ENCODE measurements at regions not wholly inside any gene's neighbourhood (a gene's known extent, or its start where the extent isn't known, plus 50 kb on each side); places are given as distances from the start of the nearest gene placed in this dataset.

DNA sequence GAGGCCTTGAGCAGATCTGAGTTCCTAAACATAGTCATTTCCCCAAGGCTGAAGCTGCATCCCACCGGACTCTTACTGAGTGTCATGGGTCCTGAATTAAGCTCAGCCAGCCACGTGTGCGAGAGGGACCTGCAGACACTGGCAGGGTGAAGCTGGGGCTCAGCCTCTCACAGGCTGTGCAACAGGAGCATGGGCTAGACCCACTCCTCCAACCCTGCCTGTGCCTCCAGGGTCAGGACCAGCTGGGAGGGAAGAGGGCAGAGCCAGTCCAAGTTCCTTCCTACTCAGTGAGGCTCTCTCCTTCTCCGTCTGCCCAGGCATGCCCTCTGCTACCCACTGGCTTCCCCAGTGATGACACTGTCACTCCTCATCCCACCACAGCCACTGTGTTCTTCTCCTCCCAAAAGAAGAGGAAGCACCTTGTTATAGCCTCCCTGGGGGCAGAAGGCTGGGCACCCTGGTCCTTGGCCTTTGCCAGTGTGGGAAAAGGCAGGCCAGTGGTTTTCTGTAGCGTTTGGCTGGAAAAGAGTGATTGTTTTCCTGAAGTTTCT lies 78.9 kb downstream of the KCNF1 start:
- TF ChIP-seq, protein P1, sequence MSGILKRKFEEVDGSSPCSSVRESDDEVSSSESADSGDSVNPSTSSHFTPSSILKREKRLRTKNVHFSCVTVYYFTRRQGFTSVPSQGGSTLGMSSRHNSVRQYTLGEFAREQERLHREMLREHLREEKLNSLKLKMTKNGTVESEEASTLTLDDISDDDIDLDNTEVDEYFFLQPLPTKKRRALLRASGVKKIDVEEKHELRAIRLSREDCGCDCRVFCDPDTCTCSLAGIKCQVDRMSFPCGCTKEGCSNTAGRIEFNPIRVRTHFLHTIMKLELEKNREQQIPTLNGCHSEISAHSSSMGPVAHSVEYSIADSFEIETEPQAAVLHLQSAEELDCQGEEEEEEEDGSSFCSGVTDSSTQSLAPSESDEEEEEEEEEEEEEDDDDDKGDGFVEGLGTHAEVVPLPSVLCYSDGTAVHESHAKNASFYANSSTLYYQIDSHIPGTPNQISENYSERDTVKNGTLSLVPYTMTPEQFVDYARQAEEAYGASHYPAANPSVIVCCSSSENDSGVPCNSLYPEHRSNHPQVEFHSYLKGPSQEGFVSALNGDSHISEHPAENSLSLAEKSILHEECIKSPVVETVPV (CRISPR knock-in tag; IDR thresholded peaks at IDR 0.05) = no peak
- no peak for TF ChIP-seq TCF4 (CRISPR knock-in tag; IDR thresholded peaks at IDR 0.05; ENCODE audit: borderline replicate concordance)
- TF ChIP-seq RARB (CRISPR knock-in tag; IDR thresholded peaks at IDR 0.05) = no peak
- TF ChIP-seq ZNF8 (CRISPR knock-in tag; IDR thresholded peaks at IDR 0.05) = no peak
- no peak for TF ChIP-seq ZFP3 (CRISPR knock-in tag; IDR thresholded peaks at IDR 0.05)

All from SK-N-SH treated with all-trans-retinoic acid at 6 μM for 48 hours (cell line).